GM19467 (cell line): ENCODE measurements at regions not wholly inside any gene's neighbourhood (a gene's known extent, or its start where the extent isn't known, plus 50 kb on each side); places are given as distances from the start of the nearest gene placed in this dataset.
"Not testable (repeated sequence)": the region's sequence is repeated elsewhere in the genome, so short reads cannot be mapped to it uniquely, and the experiment has no call there.

Experiments used
- ATAC-seq: cut with Tn5 transposase; IDR thresholded peaks from one replicate; pipeline ENCODE4 v1.9.1; 2021; ENCODE audit warnings: mild to moderate bottlenecking, moderate library complexity; ENCODE audit not compliant: unreplicated experiment

- ATAC-seq: no peak
These were observed 580.8 kb upstream of the SLC8A1 start for GRCh38 chr2:41032715-41033114.

GRCh38 chr2:41033127-41033526, 581.2 kb upstream of the SLC8A1 start:
- ATAC-seq: no peak

- ATAC-seq: no peak
These were observed 586.5 kb upstream of the SLC8A1 start for GRCh38 chr2:41038408-41038807.

GRCh38 chr2:41039750-41040149, 587.9 kb upstream of the SLC8A1 start:
- ATAC-seq: not testable (repeated sequence)

GRCh38 chr2:41040782-41041520, 589.1 kb upstream of the SLC8A1 start:
- no peak for ATAC-seq

- ATAC-seq: no peak
These were observed 590.5 kb upstream of the SLC8A1 start for GRCh38 chr2:41042343-41042742.

- no peak for ATAC-seq
These were observed 609.5 kb upstream of the SLC8A1 start for GRCh38 chr2:41061356-41061755.

- no peak for ATAC-seq
These were observed 610.4 kb upstream of the SLC8A1 start for GRCh38 chr2:41062336-41062735.

- no peak for ATAC-seq
These were observed 614.3 kb upstream of the SLC8A1 start for GRCh38 chr2:41066168-41066567.

GRCh38 chr2:41068740-41069139, 616.9 kb upstream of the SLC8A1 start:
- ATAC-seq: no peak

GRCh38 chr2:41078341-41078740, 626.5 kb upstream of the SLC8A1 start:
- ATAC-seq: no peak

GRCh38 chr2:41079011-41079410, 627.1 kb upstream of the SLC8A1 start:
- ATAC-seq: no peak

GRCh38 chr2:41084321-41084720, 632.4 kb upstream of the SLC8A1 start:
- no peak for ATAC-seq

- no peak for ATAC-seq
These were observed 636.1 kb upstream of the SLC8A1 start for GRCh38 chr2:41087946-41088345.

GRCh38 chr2:41101281-41101680, 649.4 kb upstream of the SLC8A1 start:
- ATAC-seq: no peak

GRCh38 chr2:41109744-41110143, 657.9 kb upstream of the SLC8A1 start:
- ATAC-seq: no peak

- no peak for ATAC-seq
These were observed 660.1 kb upstream of the SLC8A1 start for GRCh38 chr2:41111836-41112627.

- no peak for ATAC-seq
These were observed 664.4 kb upstream of the SLC8A1 start for GRCh38 chr2:41116106-41116797.

GRCh38 chr2:41119489-41119888, 667.6 kb upstream of the SLC8A1 start:
- no peak for ATAC-seq

- no peak for ATAC-seq
These were observed 671.5 kb upstream of the SLC8A1 start for GRCh38 chr2:41123341-41123740.

- ATAC-seq: no peak
These were observed 675.5 kb upstream of the SLC8A1 start for GRCh38 chr2:41127351-41127750.

GRCh38 chr2:41129988-41130387, 678.1 kb upstream of the SLC8A1 start:
- ATAC-seq: no peak
